Neural progenitor cell (in vitro differentiated cells): ENCODE measurements at regions not wholly inside any gene's neighbourhood (a gene's known extent, or its start where the extent isn't known, plus 50 kb on each side); places are given as distances from the start of the nearest gene placed in this dataset.

Source experiments
- DNase-seq: peaks from one replicate; pipeline ENCODE4 v3.0.0-alpha.2; 2016; ENCODE audit warnings: low spot score
- H2AFZ ChIP-seq: fragments of 200-600 bp; sonication (generic); replicated peaks from 2 replicates; pipeline ENCODE4 v1.6.1; 2016; ENCODE audit warnings: antibody characterized with exemption
- H3F3A ChIP-seq: fragments of 200-600 bp; sonication (generic); 2 replicates; pipeline ENCODE4 v1.6.1; 2016; ENCODE audit warnings: antibody characterized with exemption, low read depth
- H3K27ac ChIP-seq: fragments of 200-600 bp; sonication (generic); 2 replicates; pipeline ENCODE4 v1.5.1; 2016; ENCODE audit warnings: mild to moderate bottlenecking
- H3K27me3 ChIP-seq: fragments of 200-600 bp; sonication (generic); 2 replicates; pipeline ENCODE4 v1.6.1; 2016; ENCODE audit warnings: mild to moderate bottlenecking, moderate library complexity
- H3K36me3 ChIP-seq: fragments of 200-600 bp; sonication (generic); 2 replicates; pipeline ENCODE4 v1.5.1; 2016
- H3K4me1 ChIP-seq: fragments of 200-600 bp; sonication (generic); 2 replicates; pipeline ENCODE4 v1.6.1; 2016; ENCODE audit warnings: mixed run types
- H3K4me2 ChIP-seq: fragments of 200-600 bp; sonication (generic); 2 replicates; pipeline ENCODE4 v1.6.1; 2016
- H3K4me3 ChIP-seq: fragments of 200-600 bp; sonication (generic); 2 replicates; pipeline ENCODE4 v1.5.1; 2016
- H3K79me2 ChIP-seq: fragments of 200-600 bp; sonication (generic); 2 replicates; pipeline ENCODE4 v1.6.1; 2016; ENCODE audit warnings: low read depth
- H3K9ac ChIP-seq: fragments of 200-600 bp; sonication (generic); 2 replicates; pipeline ENCODE4 v1.6.1; 2016
- H3K9me3 ChIP-seq: fragments of 200-600 bp; sonication (generic); 2 replicates; pipeline ENCODE4 v1.5.1; 2016; ENCODE audit warnings: low read depth
- H4K20me1 ChIP-seq: fragments of 200-600 bp; sonication (generic); 2 replicates; pipeline ENCODE4 v1.6.1; 2016; ENCODE audit warnings: low read depth
- H3K27ac Mint-ChIP-seq: 3 replicates; pipeline ENCODE4 v1.8.0; 2021; ENCODE audit warnings: mixed read lengths
- H3K27me3 Mint-ChIP-seq: 2 replicates; pipeline ENCODE4 v1.8.0; 2022; ENCODE audit warnings: low read depth, mild to moderate bottlenecking, inconsistent platforms, moderate library complexity, mixed read lengths; ENCODE audit not compliant: insufficient read depth
- H3K36me3 Mint-ChIP-seq: 3 replicates; pipeline ENCODE4 v1.8.0; 2021; ENCODE audit warnings: mixed read lengths
- H3K4me1 Mint-ChIP-seq: 3 replicates; pipeline ENCODE4 v1.8.0; 2021; ENCODE audit warnings: mixed read lengths
- H3K4me3 Mint-ChIP-seq: 3 replicates; pipeline ENCODE4 v1.8.0; 2021; ENCODE audit warnings: mild to moderate bottlenecking, moderate library complexity, mixed read lengths
- H3K9me3 Mint-ChIP-seq: 3 replicates; pipeline ENCODE4 v1.8.0; 2020; ENCODE audit warnings: mixed read lengths
- EZH2 ChIP-seq: fragments of 200-600 bp; sonication (generic); IDR thresholded peaks from 2 replicates; pipeline ENCODE4 v1.6.1; 2017; ENCODE audit warnings: antibody characterized with exemption, mild to moderate bottlenecking, moderate library complexity
- EZH2phosphoT487 ChIP-seq: fragments of 200-600 bp; sonication (generic); IDR thresholded peaks from 2 replicates; pipeline ENCODE4 v1.6.1; 2017; ENCODE audit warnings: antibody characterized with exemption
- TF ChIP-seq, protein P1 (sequence below): fragments of 200-600 bp; sonication (generic); IDR thresholded peaks from 2 replicates; pipeline ENCODE4 v1.5.1; 2017; ENCODE audit warnings: antibody characterized with exemption, mild to moderate bottlenecking

DNA sequence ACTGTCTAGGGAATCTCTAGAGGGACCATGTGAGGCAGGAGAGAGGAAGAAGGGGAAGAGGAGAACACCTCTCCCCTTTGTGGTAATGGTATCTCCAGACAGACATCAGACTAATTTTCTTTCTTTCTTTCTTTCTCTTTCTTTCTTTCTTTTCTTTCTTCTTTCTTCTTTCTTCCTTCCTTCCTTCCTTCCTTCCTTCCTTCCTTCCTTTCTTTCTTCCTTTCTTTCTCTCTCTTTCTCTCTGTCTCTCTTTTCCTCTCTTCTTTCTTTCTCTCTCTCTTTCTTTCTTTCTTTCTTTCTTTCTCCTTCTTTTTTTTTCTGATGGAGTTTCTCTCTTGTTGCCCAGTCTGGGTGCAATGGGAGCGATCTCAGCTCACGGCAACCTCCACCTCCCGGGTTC, 73.2 kb upstream of the PAX2 start:
- Mint-ChIP-seq H3K27me3 (peaks cover 76% of the 10 kb centered on the region), H3K27ac (no peak overlapping the region)
- peaks cover 100% of the 10 kb centered on the region for H3K27me3 ChIP-seq

DNA sequence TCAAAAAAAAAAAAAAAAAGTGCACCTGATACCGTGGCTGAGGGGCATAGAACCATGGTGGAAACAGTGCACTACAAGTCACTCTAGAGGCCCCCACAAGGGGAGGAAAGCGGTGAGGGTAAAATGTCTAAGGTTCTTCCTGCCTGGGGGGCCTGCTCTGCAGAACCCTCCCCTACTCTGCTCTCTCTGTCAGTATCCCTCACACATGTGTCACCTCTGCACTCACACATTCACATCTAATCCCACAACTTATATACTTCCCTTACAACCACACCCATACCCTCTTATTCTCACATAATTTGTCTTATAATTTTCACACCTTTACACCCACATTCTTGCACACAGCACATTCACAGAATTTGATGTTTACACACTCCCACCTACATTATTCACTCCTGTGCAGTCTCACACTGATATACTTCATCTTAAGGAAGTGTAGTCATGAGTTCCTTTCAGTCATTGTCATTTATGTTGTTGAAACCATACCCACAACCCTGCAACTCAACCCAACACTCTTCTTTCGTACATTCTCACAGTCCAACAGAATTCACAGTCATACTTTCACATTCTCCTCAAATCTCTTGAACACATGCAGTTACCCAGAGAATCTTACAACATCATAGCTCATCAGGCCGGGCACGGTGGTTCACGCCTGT, 68.0 kb upstream of the PAX2 start:
- Histone ChIP-seq H3K4me1 (no peaks in the 10 kb centered on the region), H3K36me3 (no peaks in the 10 kb centered on the region), H2AFZ (no peak overlapping the region), H3K9ac (no peak overlapping the region), H3K79me2 (no peaks in the 10 kb centered on the region), H3K4me2 (no peak overlapping the region), H3K4me3 (no peak overlapping the region), H3F3A (no peaks in the 10 kb centered on the region), H3K27me3 (peaks cover 100% of the 10 kb centered on the region), H3K27ac (no peak overlapping the region), H4K20me1 (peaks cover 45% of the 10 kb centered on the region), H3K9me3 (no peaks in the 10 kb centered on the region)
- peaks cover 73% of the 10 kb centered on the region for H3K27me3 Mint-ChIP-seq
- no peaks in the 10 kb centered on the region for H3K9me3 Mint-ChIP-seq
- H3K36me3 Mint-ChIP-seq: no peaks in the 10 kb centered on the region
- H3K4me3 Mint-ChIP-seq: no peak overlapping the region
- no peak overlapping the region for H3K27ac Mint-ChIP-seq
- DNase-seq: no peak
- TF ChIP-seq EZH2phosphoT487 (no peak), EZH2 (no peak)
- TF ChIP-seq, protein P1, sequence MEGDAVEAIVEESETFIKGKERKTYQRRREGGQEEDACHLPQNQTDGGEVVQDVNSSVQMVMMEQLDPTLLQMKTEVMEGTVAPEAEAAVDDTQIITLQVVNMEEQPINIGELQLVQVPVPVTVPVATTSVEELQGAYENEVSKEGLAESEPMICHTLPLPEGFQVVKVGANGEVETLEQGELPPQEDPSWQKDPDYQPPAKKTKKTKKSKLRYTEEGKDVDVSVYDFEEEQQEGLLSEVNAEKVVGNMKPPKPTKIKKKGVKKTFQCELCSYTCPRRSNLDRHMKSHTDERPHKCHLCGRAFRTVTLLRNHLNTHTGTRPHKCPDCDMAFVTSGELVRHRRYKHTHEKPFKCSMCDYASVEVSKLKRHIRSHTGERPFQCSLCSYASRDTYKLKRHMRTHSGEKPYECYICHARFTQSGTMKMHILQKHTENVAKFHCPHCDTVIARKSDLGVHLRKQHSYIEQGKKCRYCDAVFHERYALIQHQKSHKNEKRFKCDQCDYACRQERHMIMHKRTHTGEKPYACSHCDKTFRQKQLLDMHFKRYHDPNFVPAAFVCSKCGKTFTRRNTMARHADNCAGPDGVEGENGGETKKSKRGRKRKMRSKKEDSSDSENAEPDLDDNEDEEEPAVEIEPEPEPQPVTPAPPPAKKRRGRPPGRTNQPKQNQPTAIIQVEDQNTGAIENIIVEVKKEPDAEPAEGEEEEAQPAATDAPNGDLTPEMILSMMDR: no peak
- no peaks in the 10 kb centered on the region for H3K4me1 Mint-ChIP-seq

More for the DNA sequence above, 73.2 kb upstream of the PAX2 start:
- H3K4me2 ChIP-seq: no peak overlapping the region
- peaks cover 27% of the 10 kb centered on the region for H4K20me1 ChIP-seq
- no peak overlapping the region for H3K4me3 Mint-ChIP-seq
- no peak overlapping the region for H3K9ac ChIP-seq
- no peaks in the 10 kb centered on the region for H3K36me3 ChIP-seq
- no peaks in the 10 kb centered on the region for H3K9me3 ChIP-seq
- TF ChIP-seq EZH2phosphoT487 (no peak), EZH2 (no peak)
- TF ChIP-seq, protein P1: no peak
- no peak overlapping the region for H3K4me3 ChIP-seq
- H3K4me1 ChIP-seq: peaks cover 4% of the 10 kb centered on the region
- H2AFZ ChIP-seq: no peak overlapping the region
- H3K9me3 Mint-ChIP-seq: no peaks in the 10 kb centered on the region
- no peak for DNase-seq
- H3K4me1 Mint-ChIP-seq: peaks cover 3% of the 10 kb centered on the region
- H3K36me3 Mint-ChIP-seq: no peaks in the 10 kb centered on the region
- H3K79me2 ChIP-seq: no peaks in the 10 kb centered on the region
- H3K27ac ChIP-seq: no peak overlapping the region
- H3F3A ChIP-seq: no peaks in the 10 kb centered on the region

DNA sequence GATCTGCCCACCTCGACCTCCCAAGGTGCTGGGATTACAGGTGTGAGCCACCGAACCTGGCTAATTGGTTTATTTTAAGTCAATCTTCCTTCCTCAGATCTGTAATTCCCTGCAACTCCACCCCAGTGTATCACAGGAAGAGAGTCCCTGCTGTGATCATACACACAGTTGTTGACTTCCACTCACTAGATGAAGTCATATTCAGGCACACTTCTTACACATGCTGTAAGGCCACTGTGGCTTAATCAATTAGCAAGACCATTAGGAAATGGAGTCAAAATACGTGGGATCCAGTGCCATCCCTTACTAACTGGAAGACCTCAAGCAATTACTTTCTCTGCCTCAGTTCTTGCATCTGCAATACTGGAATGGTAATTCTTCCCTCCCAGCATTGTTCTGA, 66.1 kb upstream of the PAX2 start:
- Mint-ChIP-seq H3K4me1 (peaks cover 7% of the 10 kb centered on the region), H3K27ac (no peak overlapping the region), H3K9me3 (peaks cover 1% of the 10 kb centered on the region), H3K36me3 (no peaks in the 10 kb centered on the region), H3K4me3 (no peak overlapping the region), H3K27me3 (peaks cover 72% of the 10 kb centered on the region)
- Histone ChIP-seq H3K36me3 (no peaks in the 10 kb centered on the region), H3K4me1 (peaks cover 6% of the 10 kb centered on the region), H3K27me3 (peaks cover 100% of the 10 kb centered on the region), H3K27ac (no peak overlapping the region), H3K9me3 (no peaks in the 10 kb centered on the region), H3K4me2 (no peak overlapping the region), H3K9ac (no peak overlapping the region), H3F3A (no peaks in the 10 kb centered on the region), H3K79me2 (no peaks in the 10 kb centered on the region), H2AFZ (no peak overlapping the region), H4K20me1 (peaks cover 64% of the 10 kb centered on the region), H3K4me3 (no peak overlapping the region)
- DNase-seq: no peak
- no peak for TF ChIP-seq EZH2
- TF ChIP-seq, protein P1: no peak
- no peak for TF ChIP-seq EZH2phosphoT487
